A673 (cell line): ENCODE measurements at regions not wholly inside any gene's neighbourhood (a gene's known extent, or its start where the extent isn't known, plus 50 kb on each side); places are given as distances from the start of the nearest gene placed in this dataset.

ENCODE experiments used
- BruUV-seq: library from RNA; stranded (reverse); fragments of 400-500 nt; replicated peaks from 2 replicates; lab custom pipeline; 2021; lab: Mats Ljungman, UMichigan
- CTCF ChIA-PET: fragments of 300-600 bp; sonication (Branson Sonifier 250); formaldehyde crosslinking; loops from one replicate; lab custom pipeline; 2022; ENCODE audit warnings: antibody characterized with exemption; lab: Charles Lee
- POLR2A ChIA-PET: fragments of 300-600 bp; sonication (Branson Sonifier 250); formaldehyde crosslinking; loops from one replicate; lab custom pipeline; 2022; ENCODE audit warnings: antibody characterized with exemption; ENCODE audit not compliant: low non-redundant PET; lab: Charles Lee
- DNase-seq: peaks from one replicate; pipeline ENCODE4 v3.0.0-alpha.2; 2015; ENCODE audit warnings: low spot score
- H3K27ac ChIP-seq: fragments of 200-600 bp; sonication (generic); 2 replicates; pipeline ENCODE4 v1.5.1; 2016; ENCODE audit warnings: mixed run types, low read depth, mild to moderate bottlenecking, mixed read lengths, antibody characterized with exemption, low read length; ENCODE audit not compliant: poor library complexity, severe bottlenecking
- H3K27me3 ChIP-seq: fragments of 200-600 bp; sonication (generic); replicated peaks from 2 replicates; pipeline ENCODE4 v1.6.1; 2017; ENCODE audit warnings: mixed run types, low read depth, mild to moderate bottlenecking, mixed read lengths, antibody characterized with exemption, low read length; ENCODE audit not compliant: insufficient read depth, poor library complexity
- H3K36me3 ChIP-seq: fragments of 200-600 bp; sonication (generic); 2 replicates; pipeline ENCODE4 v1.6.1; 2016; ENCODE audit warnings: mixed run types, mild to moderate bottlenecking, mixed read lengths, antibody characterized with exemption, low read length; ENCODE audit not compliant: insufficient read depth, poor library complexity, severe bottlenecking
- H3K4me1 ChIP-seq: fragments of 200-600 bp; sonication (generic); 2 replicates; pipeline ENCODE4 v1.6.1; 2017; ENCODE audit warnings: mixed run types, mild to moderate bottlenecking, mixed read lengths, antibody characterized with exemption, low read length; ENCODE audit not compliant: insufficient read depth, poor library complexity, severe bottlenecking
- H3K4me3 ChIP-seq: fragments of 200-600 bp; sonication (generic); 2 replicates; pipeline ENCODE4 v1.5.1; 2016; ENCODE audit warnings: low read depth, mixed run types, mild to moderate bottlenecking, mixed read lengths, low read length; ENCODE audit not compliant: poor library complexity, severe bottlenecking
- H3K9me3 ChIP-seq: fragments of 200-600 bp; sonication (generic); 2 replicates; pipeline ENCODE4 v1.6.1; 2016; ENCODE audit warnings: mixed run types, low read depth, mild to moderate bottlenecking, mixed read lengths, antibody characterized with exemption, low read length; ENCODE audit not compliant: poor library complexity, severe bottlenecking
- EZH2 ChIP-seq: fragments of 200-600 bp; sonication (generic); IDR thresholded peaks from 2 replicates; pipeline ENCODE4 v1.6.1; 2017; ENCODE audit warnings: borderline replicate concordance, low read depth, mild to moderate bottlenecking, mixed read lengths, antibody characterized with exemption, low read length; ENCODE audit not compliant: poor library complexity, severe bottlenecking
- intact Hi-C: fragments of 100-400 bp; cut with micrococcal nuclease; formaldehyde crosslinking; loops from one replicate; pipeline ENCODE4 v1.10.0; 2022; ENCODE audit not compliant: unreplicated experiment
- TF ChIP-seq, protein P1 (sequence below): fragments of 300-800, 200-600 bp; sonication (generic); conservative IDR thresholded peaks from 2 replicates; pipeline ENCODE4 v1.5.1; 2017; ENCODE audit warnings: low read depth, mild to moderate bottlenecking, antibody characterized with exemption, low read length, moderate library complexity, mixed read lengths

GRCh38 chr18:7482342-7482741 lies 84.8 kb upstream of the PTPRM start:
- ChIA-PET POLR2A (interaction anchor here (0.7 kb wide), 1 partner anchor 613 kb away, joined by 3 read pairs; no protein-coding TSS in a partner anchor), CTCF (no interaction called here)
- Histone ChIP-seq H3K36me3 (no peaks in the 10 kb centered on the region), H3K27ac (no peak overlapping the region), H3K4me1 (no peaks in the 10 kb centered on the region), H3K4me3 (no peak overlapping the region), H3K27me3 (no peaks in the 10 kb centered on the region), H3K9me3 (peaks cover 12% of the 10 kb centered on the region)
- TF ChIP-seq, protein P1, sequence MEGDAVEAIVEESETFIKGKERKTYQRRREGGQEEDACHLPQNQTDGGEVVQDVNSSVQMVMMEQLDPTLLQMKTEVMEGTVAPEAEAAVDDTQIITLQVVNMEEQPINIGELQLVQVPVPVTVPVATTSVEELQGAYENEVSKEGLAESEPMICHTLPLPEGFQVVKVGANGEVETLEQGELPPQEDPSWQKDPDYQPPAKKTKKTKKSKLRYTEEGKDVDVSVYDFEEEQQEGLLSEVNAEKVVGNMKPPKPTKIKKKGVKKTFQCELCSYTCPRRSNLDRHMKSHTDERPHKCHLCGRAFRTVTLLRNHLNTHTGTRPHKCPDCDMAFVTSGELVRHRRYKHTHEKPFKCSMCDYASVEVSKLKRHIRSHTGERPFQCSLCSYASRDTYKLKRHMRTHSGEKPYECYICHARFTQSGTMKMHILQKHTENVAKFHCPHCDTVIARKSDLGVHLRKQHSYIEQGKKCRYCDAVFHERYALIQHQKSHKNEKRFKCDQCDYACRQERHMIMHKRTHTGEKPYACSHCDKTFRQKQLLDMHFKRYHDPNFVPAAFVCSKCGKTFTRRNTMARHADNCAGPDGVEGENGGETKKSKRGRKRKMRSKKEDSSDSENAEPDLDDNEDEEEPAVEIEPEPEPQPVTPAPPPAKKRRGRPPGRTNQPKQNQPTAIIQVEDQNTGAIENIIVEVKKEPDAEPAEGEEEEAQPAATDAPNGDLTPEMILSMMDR, result no peak
- no peak for TF ChIP-seq EZH2
- no peak for DNase-seq
- intact Hi-C loops, result no loop called here
- BruUV-seq, result no TSS peak

DNA sequence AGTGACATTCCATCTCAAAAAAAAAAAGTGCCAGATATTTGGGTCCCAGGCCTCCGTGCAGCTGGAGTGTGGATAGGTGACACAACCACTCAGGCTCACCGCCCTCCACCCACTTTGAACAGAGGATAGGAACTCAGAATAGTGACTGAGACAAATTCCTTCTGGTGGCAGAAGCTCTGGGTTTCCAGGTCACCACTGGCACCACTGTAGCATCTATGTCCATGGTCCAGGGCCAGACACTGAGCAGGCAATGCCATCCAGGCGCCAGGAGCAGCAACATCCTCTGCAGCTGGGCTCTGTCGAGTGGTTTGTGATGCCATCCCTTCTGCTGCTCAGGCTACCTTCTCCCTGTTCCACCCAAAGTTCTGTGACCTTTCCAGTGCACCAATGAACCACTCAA lies 81.5 kb upstream of the PTPRM start:
- Histone ChIP-seq H3K4me3 (no peak overlapping the region), H3K27ac (no peak overlapping the region), H3K36me3 (no peaks in the 10 kb centered on the region), H3K27me3 (no peaks in the 10 kb centered on the region), H3K9me3 (peaks cover 11% of the 10 kb centered on the region), H3K4me1 (no peaks in the 10 kb centered on the region)
- no TSS peak for BruUV-seq
- ChIA-PET CTCF (no interaction called here), POLR2A (no interaction called here)
- TF ChIP-seq, protein P1, result no peak
- no peak for TF ChIP-seq EZH2
- no peak for DNase-seq
- intact Hi-C loops, result no loop called here

GRCh38 chr18:7488571-7488970 lies 78.5 kb upstream of the PTPRM start:
- no peak overlapping the region for H3K27ac ChIP-seq
- no peak for TF ChIP-seq EZH2
- TF ChIP-seq, protein P1, result no peak

More at GRCh38 chr18:7488571-7488970, 78.5 kb upstream of the PTPRM start:
- no peaks in the 10 kb centered on the region for H3K27me3 ChIP-seq
- no peaks in the 10 kb centered on the region for H3K4me1 ChIP-seq
- no peak for DNase-seq
- no TSS peak for BruUV-seq
- H3K9me3 ChIP-seq, result peaks cover 8% of the 10 kb centered on the region
- intact Hi-C loops, result no loop called here
- ChIA-PET CTCF (no interaction called here), POLR2A (no interaction called here)
- H3K4me3 ChIP-seq, result no peak overlapping the region
- H3K36me3 ChIP-seq, result no peaks in the 10 kb centered on the region
